Activated naive CD4-positive, alpha-beta T cell (primary cell): ENCODE measurements at regions not wholly inside any gene's neighbourhood (a gene's known extent, or its start where the extent isn't known, plus 50 kb on each side); places are given as distances from the start of the nearest gene placed in this dataset.

ENCODE experiments used
- DNase-seq, 4 experiments: peaks; one replicate each; lab custom pipeline; 2025; lab: John Stamatoyannopoulos, UW

GRCh38 chr6:120627612-120628011 is 706.7 kb downstream of the TBC1D32 start:
- no peak for DNase-seq

- DNase-seq = no peak
Measured at GRCh38 chr6:120622127-120622631, 712.1 kb downstream of the TBC1D32 start.

- DNase-seq = no peak
Measured at GRCh38 chr6:120620900-120621299, 713.4 kb downstream of the TBC1D32 start.

- no peak for DNase-seq
Measured at GRCh38 chr6:120615238-120615637, 719.0 kb downstream of the TBC1D32 start.

GRCh38 chr6:120614723-120615122 is 719.6 kb downstream of the TBC1D32 start:
- no peak for DNase-seq

GRCh38 chr6:120608826-120609225 is 725.5 kb downstream of the TBC1D32 start:
- no peak for DNase-seq

GRCh38 chr6:120606743-120607142 is 727.5 kb downstream of the TBC1D32 start:
- no peak for DNase-seq

GRCh38 chr6:120604510-120604909 is 729.8 kb downstream of the TBC1D32 start:
- no peak for DNase-seq

GRCh38 chr6:120590611-120591010 is 743.7 kb downstream of the TBC1D32 start:
- DNase-seq = no peak

GRCh38 chr6:120588424-120588823 is 745.9 kb downstream of the TBC1D32 start:
- DNase-seq = no peak

- no peak for DNase-seq
Measured at GRCh38 chr6:120587381-120587780, 746.9 kb downstream of the TBC1D32 start.

GRCh38 chr6:120584111-120584760 is 750.0 kb downstream of the TBC1D32 start:
- no peak for DNase-seq

- DNase-seq = no peak
Measured at GRCh38 chr6:120576061-120576460, 758.2 kb downstream of the TBC1D32 start.

- DNase-seq = no peak
Measured at GRCh38 chr6:120569714-120570113, 764.6 kb downstream of the TBC1D32 start.

- DNase-seq = no peak
Measured at GRCh38 chr6:120564779-120565178, 769.5 kb downstream of the TBC1D32 start.

GRCh38 chr6:120558294-120558693 is 776.0 kb downstream of the TBC1D32 start:
- DNase-seq = no peak

- no peak for DNase-seq
Measured at GRCh38 chr6:120557554-120557953, 776.7 kb downstream of the TBC1D32 start.

- no peak for DNase-seq
Measured at GRCh38 chr6:120556491-120556890, 777.8 kb downstream of the TBC1D32 start.

GRCh38 chr6:120553353-120553752 is 780.9 kb downstream of the TBC1D32 start:
- no peak for DNase-seq

- no peak for DNase-seq
Measured at GRCh38 chr6:120545353-120545752, 788.9 kb downstream of the TBC1D32 start.

GRCh38 chr6:120534954-120535353 is 799.3 kb downstream of the TBC1D32 start:
- DNase-seq = no peak

GRCh38 chr6:120526576-120526975 is 807.7 kb downstream of the TBC1D32 start:
- no peak for DNase-seq

GRCh38 chr6:120514544-120514943 is 819.7 kb downstream of the TBC1D32 start:
- no peak for DNase-seq

- DNase-seq = no peak
Measured at GRCh38 chr6:120511712-120512111, 822.6 kb downstream of the TBC1D32 start.
